ENCODE measurements at regions not wholly inside any gene's neighbourhood (a gene's known extent, or its start where the extent isn't known, plus 50 kb on each side); places are given as distances from the start of the nearest gene placed in this dataset.

DNA sequence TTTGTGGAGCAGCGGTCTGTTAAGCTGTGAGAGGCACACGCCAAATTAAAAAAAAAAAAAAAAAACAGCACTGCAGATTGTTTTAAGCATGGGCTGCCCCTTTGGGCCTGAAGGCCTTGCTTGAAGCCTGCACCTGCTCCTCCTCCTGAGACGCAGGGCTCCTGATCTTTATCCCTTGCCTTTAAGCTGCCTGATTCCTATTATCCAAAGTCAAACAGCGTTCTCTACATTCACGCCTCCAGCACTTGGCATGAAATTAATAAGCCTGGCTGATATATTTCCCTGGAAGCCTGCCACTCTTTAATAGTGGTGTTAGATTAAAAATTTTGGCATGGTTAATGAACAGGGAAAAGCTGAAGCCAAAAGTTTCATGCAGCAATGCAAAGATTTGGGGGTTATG is 163.9 kb downstream of the FAXC start:
- Histone ChIP-seq H3K36me3 (ENCODE audit: control insufficient read depth in 4 of 4, insufficient read depth in 4 of 4, low read length in 4 of 4) (no peaks in the 10 kb centered on the region), H3K27me3 (ENCODE audit: control insufficient read depth in 3 of 3, insufficient read depth in 3 of 3, low read length in 2 of 3) (no peaks in the 10 kb centered on the region), H3K4me3 (no peak overlapping the region), H3K4me1 (ENCODE audit: control insufficient read depth in 5 of 5, insufficient read depth in 5 of 5, low read length in 5 of 5) (no peaks in the 10 kb centered on the region), H3K9ac (ENCODE audit: insufficient read depth in 1 of 2, low read length in 2 of 2) (no peak overlapping the region), H3K27ac (ENCODE audit: low read depth in 1 of 2, low read length in 1 of 2) (no peak overlapping the region), H3K9me3 (ENCODE audit: control insufficient read depth in 4 of 4, insufficient read depth in 3 of 4, low read length in 3 of 4) (no peaks in the 10 kb centered on the region)
- TF ChIP-seq, protein P1, sequence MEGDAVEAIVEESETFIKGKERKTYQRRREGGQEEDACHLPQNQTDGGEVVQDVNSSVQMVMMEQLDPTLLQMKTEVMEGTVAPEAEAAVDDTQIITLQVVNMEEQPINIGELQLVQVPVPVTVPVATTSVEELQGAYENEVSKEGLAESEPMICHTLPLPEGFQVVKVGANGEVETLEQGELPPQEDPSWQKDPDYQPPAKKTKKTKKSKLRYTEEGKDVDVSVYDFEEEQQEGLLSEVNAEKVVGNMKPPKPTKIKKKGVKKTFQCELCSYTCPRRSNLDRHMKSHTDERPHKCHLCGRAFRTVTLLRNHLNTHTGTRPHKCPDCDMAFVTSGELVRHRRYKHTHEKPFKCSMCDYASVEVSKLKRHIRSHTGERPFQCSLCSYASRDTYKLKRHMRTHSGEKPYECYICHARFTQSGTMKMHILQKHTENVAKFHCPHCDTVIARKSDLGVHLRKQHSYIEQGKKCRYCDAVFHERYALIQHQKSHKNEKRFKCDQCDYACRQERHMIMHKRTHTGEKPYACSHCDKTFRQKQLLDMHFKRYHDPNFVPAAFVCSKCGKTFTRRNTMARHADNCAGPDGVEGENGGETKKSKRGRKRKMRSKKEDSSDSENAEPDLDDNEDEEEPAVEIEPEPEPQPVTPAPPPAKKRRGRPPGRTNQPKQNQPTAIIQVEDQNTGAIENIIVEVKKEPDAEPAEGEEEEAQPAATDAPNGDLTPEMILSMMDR (IDR thresholded peaks at IDR 0.05; ENCODE audit: control extremely low read depth, extremely low read depth): no peak
- ATAC-seq (ENCODE audit: insufficient read depth, low FRiP score) (no peak), DNase-seq (no peak)
- WGBS, 2 donors: 84 to 85% methylated on average over 5 of the region's 5 CpGs

DNA sequence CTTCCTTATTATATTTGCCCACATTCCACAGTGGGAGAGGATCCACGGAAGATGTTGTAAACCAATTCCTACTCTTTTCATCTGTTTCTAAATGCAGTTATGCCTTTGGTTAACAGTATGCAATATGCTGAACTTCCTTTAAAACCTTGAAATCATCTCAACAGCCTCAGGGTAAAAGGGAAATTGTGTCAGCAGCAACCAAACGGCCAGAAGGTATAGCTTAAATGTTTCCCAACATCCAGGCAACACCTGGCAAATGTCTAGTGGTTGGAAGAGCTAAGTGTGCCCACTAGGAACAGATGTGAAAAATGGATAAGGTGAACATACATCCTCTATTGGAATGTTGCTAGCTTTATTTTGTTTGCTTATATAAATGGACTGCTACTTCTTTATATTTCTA is 164.8 kb downstream of the FAXC start:
- TF ChIP-seq, protein P1 (IDR thresholded peaks at IDR 0.05; ENCODE audit: control extremely low read depth, extremely low read depth): no peak
- Histone ChIP-seq H3K27ac (ENCODE audit: low read depth in 1 of 2, low read length in 1 of 2) (no peak overlapping the region), H3K4me1 (ENCODE audit: control insufficient read depth in 5 of 5, insufficient read depth in 5 of 5, low read length in 5 of 5) (no peaks in the 10 kb centered on the region), H3K36me3 (ENCODE audit: control insufficient read depth in 4 of 4, insufficient read depth in 4 of 4, low read length in 4 of 4) (no peaks in the 10 kb centered on the region), H3K4me3 (no peak overlapping the region), H3K9me3 (ENCODE audit: control insufficient read depth in 4 of 4, insufficient read depth in 3 of 4, low read length in 3 of 4) (no peaks in the 10 kb centered on the region), H3K9ac (ENCODE audit: insufficient read depth in 1 of 2, low read length in 2 of 2) (no peak overlapping the region), H3K27me3 (ENCODE audit: control insufficient read depth in 3 of 3, insufficient read depth in 3 of 3, low read length in 2 of 3) (no peaks in the 10 kb centered on the region)
- WGBS, 2 donors: 33% methylated on average over 2 of the region's 2 CpGs
- ATAC-seq (ENCODE audit: insufficient read depth, low FRiP score) (no peak), DNase-seq (no peak)

- Histone ChIP-seq H3K27ac (ENCODE audit: low read depth in 1 of 2, low read length in 1 of 2) (no peak overlapping the region), H3K27me3 (ENCODE audit: control insufficient read depth in 3 of 3, insufficient read depth in 3 of 3, low read length in 2 of 3) (no peaks in the 10 kb centered on the region), H3K9ac (ENCODE audit: insufficient read depth in 1 of 2, low read length in 2 of 2) (no peak overlapping the region), H3K9me3 (ENCODE audit: control insufficient read depth in 4 of 4, insufficient read depth in 3 of 4, low read length in 3 of 4) (no peaks in the 10 kb centered on the region), H3K4me3 (no peak overlapping the region), H3K36me3 (ENCODE audit: control insufficient read depth in 4 of 4, insufficient read depth in 4 of 4, low read length in 4 of 4) (no peaks in the 10 kb centered on the region), H3K4me1 (ENCODE audit: control insufficient read depth in 5 of 5, insufficient read depth in 5 of 5, low read length in 5 of 5) (no peaks in the 10 kb centered on the region)
- no peak for DNase-seq
- WGBS, 2 donors: 86 to 95% methylated on average over 1 of the region's 1 CpG
- TF ChIP-seq, protein P1 (IDR thresholded peaks at IDR 0.05; ENCODE audit: control extremely low read depth, extremely low read depth): no peak
- no peak for ATAC-seq (ENCODE audit: insufficient read depth, low FRiP score)
These were observed 166.4 kb downstream of the FAXC start for GRCh38 chr6:99183066-99183465.

DNA sequence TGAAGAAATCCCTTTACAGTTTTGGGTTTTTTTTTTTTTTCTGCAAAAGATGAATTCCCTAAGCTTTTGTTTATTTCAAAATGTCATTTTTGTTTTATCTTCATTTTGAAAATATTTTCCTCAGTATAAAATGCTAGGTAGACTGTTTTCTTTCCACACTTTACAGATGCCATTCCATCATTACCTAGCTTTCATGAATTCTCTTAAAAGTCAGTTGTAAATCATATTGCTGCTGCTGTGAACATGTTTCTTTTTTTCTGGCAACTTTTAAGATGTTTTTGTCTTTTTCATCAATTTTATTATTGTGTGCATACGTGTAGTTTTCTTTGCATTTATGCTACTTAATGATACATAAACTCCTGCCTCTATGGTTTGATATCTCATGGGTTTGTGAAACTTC is 168.3 kb downstream of the FAXC start:
- Histone ChIP-seq H3K9me3 (ENCODE audit: control insufficient read depth in 4 of 4, insufficient read depth in 3 of 4, low read length in 3 of 4) (no peaks in the 10 kb centered on the region), H3K9ac (ENCODE audit: insufficient read depth in 1 of 2, low read length in 2 of 2) (no peak overlapping the region), H3K27ac (ENCODE audit: low read depth in 1 of 2, low read length in 1 of 2) (no peak overlapping the region), H3K36me3 (ENCODE audit: control insufficient read depth in 4 of 4, insufficient read depth in 4 of 4, low read length in 4 of 4) (no peaks in the 10 kb centered on the region), H3K4me1 (ENCODE audit: control insufficient read depth in 5 of 5, insufficient read depth in 5 of 5, low read length in 5 of 5) (no peaks in the 10 kb centered on the region), H3K27me3 (ENCODE audit: control insufficient read depth in 3 of 3, insufficient read depth in 3 of 3, low read length in 2 of 3) (no peaks in the 10 kb centered on the region), H3K4me3 (no peak overlapping the region)
- TF ChIP-seq, protein P1 (IDR thresholded peaks at IDR 0.05; ENCODE audit: control extremely low read depth, extremely low read depth): no peak
- 94% methylated on average over 1 of the region's 1 CpG for WGBS, 2 donors
- DNase-seq (no peak), ATAC-seq (ENCODE audit: insufficient read depth, low FRiP score) (no peak)
